HG03575 (cell line): ENCODE measurements at regions not wholly inside any gene's neighbourhood (a gene's known extent, or its start where the extent isn't known, plus 50 kb on each side); places are given as distances from the start of the nearest gene placed in this dataset.

ENCODE experiments used
- ATAC-seq: cut with Tn5 transposase; IDR thresholded peaks from one replicate; pipeline ENCODE4 v1.9.1; 2021; ENCODE audit not compliant: unreplicated experiment, insufficient number of reproducible peaks, low FRiP score; ENCODE audit errors: extremely low read depth

- ATAC-seq: no peak
These were observed 620.6 kb upstream of the ID2 start for GRCh38 chr2:8061219-8061618.

GRCh38 chr2:8064603-8065002, 617.3 kb upstream of the ID2 start:
- no peak for ATAC-seq

GRCh38 chr2:8065191-8065590, 616.7 kb upstream of the ID2 start:
- ATAC-seq: no peak

- ATAC-seq: no peak
These were observed 614.0 kb upstream of the ID2 start for GRCh38 chr2:8067784-8068336.

GRCh38 chr2:8072907-8073306, 608.9 kb upstream of the ID2 start:
- no peak for ATAC-seq

GRCh38 chr2:8073916-8074315, 607.9 kb upstream of the ID2 start:
- ATAC-seq: no peak

- no peak for ATAC-seq
These were observed 605.2 kb upstream of the ID2 start for GRCh38 chr2:8076448-8077342.

- ATAC-seq: no peak
These were observed 603.2 kb upstream of the ID2 start for GRCh38 chr2:8078705-8079104.

- ATAC-seq: no peak
These were observed 601.8 kb upstream of the ID2 start for GRCh38 chr2:8080063-8080462.

- no peak for ATAC-seq
These were observed 600.7 kb upstream of the ID2 start for GRCh38 chr2:8081130-8081529.

GRCh38 chr2:8082840-8083239, 599.0 kb upstream of the ID2 start:
- no peak for ATAC-seq

GRCh38 chr2:8086357-8086756, 595.5 kb upstream of the ID2 start:
- no peak for ATAC-seq

GRCh38 chr2:8086796-8087479, 594.9 kb upstream of the ID2 start:
- no peak for ATAC-seq

- ATAC-seq: no peak
These were observed 594.4 kb upstream of the ID2 start for GRCh38 chr2:8087480-8087840.

GRCh38 chr2:8088810-8089209, 593.0 kb upstream of the ID2 start:
- ATAC-seq: no peak

GRCh38 chr2:8089596-8089995, 592.3 kb upstream of the ID2 start:
- no peak for ATAC-seq

- no peak for ATAC-seq
These were observed 590.8 kb upstream of the ID2 start for GRCh38 chr2:8090748-8091700.

- ATAC-seq: no peak
These were observed 587.3 kb upstream of the ID2 start for GRCh38 chr2:8094526-8094925.

- ATAC-seq: no peak
These were observed 585.9 kb upstream of the ID2 start for GRCh38 chr2:8095978-8096377.
